ENCODE measurements at regions not wholly inside any gene's neighbourhood (a gene's known extent, or its start where the extent isn't known, plus 50 kb on each side); places are given as distances from the start of the nearest gene placed in this dataset.
"Not testable (repeated sequence)": the region's sequence is repeated elsewhere in the genome, so short reads cannot be mapped to it uniquely, and the experiment has no call there.

- H3K9me3 Mint-ChIP-seq = peaks cover 30% of the 10 kb centered on the region
- intact Hi-C loops (cut with micrococcal nuclease) = no loop called here
- no peak overlapping the region for H3K4me3 Mint-ChIP-seq (ENCODE audit: low read depth)
- DNase-seq (ENCODE audit: low spot score) = no peak
- no peaks in the 10 kb centered on the region for H3K4me1 Mint-ChIP-seq (ENCODE audit: low read depth)
- no peaks in the 10 kb centered on the region for H3K36me3 Mint-ChIP-seq (ENCODE audit: low read depth)
- no peaks in the 10 kb centered on the region for H3K27me3 Mint-ChIP-seq (ENCODE audit: low read depth)
- H3K27ac Mint-ChIP-seq = no peak overlapping the region
These were observed 360.2 kb downstream of the KCNA4 start for GRCh38 chr11:29656597-29656996.

- Mint-ChIP-seq H3K9me3 (peaks cover 22% of the 10 kb centered on the region), H3K4me3 (ENCODE audit: low read depth) (no peak overlapping the region), H3K27me3 (ENCODE audit: low read depth) (no peaks in the 10 kb centered on the region), H3K4me1 (ENCODE audit: low read depth) (no peaks in the 10 kb centered on the region), H3K27ac (no peak overlapping the region), H3K36me3 (ENCODE audit: low read depth) (no peaks in the 10 kb centered on the region)
- DNase-seq (ENCODE audit: low spot score) = no peak
- intact Hi-C loops (cut with micrococcal nuclease) = no loop called here
These were observed 371.5 kb downstream of the KCNA4 start for GRCh38 chr11:29645373-29645772.

GRCh38 chr11:29641201-29641600 is 375.6 kb downstream of the KCNA4 start:
- no peak for DNase-seq (ENCODE audit: low spot score)
- Mint-ChIP-seq H3K27me3 (ENCODE audit: low read depth) (no peaks in the 10 kb centered on the region), H3K4me3 (ENCODE audit: low read depth) (no peak overlapping the region), H3K27ac (no peak overlapping the region), H3K9me3 (peaks cover 24% of the 10 kb centered on the region), H3K4me1 (ENCODE audit: low read depth) (no peaks in the 10 kb centered on the region), H3K36me3 (ENCODE audit: low read depth) (no peaks in the 10 kb centered on the region)
- intact Hi-C loops (cut with micrococcal nuclease) = no loop called here

DNA sequence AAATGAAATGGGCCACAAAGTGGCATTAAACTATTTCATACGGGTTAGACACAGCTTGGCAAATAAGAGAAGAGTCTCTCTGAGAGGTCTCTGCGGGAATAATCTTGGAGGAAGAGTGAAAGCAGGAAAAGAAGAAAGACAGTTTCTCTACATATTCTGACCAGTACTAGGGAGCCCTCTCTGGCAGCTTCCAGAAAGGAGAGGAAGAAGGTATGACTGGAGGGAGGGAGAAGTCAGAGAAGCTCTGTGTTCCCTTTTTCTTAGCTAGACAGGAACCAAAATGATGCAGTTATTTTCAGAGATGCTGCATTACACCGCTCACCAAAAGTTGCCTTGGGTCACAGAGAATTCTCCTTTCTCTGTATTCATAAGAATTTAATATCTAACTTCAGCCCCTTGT is 382.1 kb downstream of the KCNA4 start:
- H3K4me3 Mint-ChIP-seq (ENCODE audit: low read depth) = no peak overlapping the region
- H3K27ac Mint-ChIP-seq = no peak overlapping the region
- peaks cover 39% of the 10 kb centered on the region for H3K9me3 Mint-ChIP-seq
- no peaks in the 10 kb centered on the region for H3K27me3 Mint-ChIP-seq (ENCODE audit: low read depth)
- no peak for DNase-seq (ENCODE audit: low spot score)
- no peaks in the 10 kb centered on the region for H3K36me3 Mint-ChIP-seq (ENCODE audit: low read depth)
- intact Hi-C loops (cut with micrococcal nuclease) = no loop called here
- no peaks in the 10 kb centered on the region for H3K4me1 Mint-ChIP-seq (ENCODE audit: low read depth)

DNA sequence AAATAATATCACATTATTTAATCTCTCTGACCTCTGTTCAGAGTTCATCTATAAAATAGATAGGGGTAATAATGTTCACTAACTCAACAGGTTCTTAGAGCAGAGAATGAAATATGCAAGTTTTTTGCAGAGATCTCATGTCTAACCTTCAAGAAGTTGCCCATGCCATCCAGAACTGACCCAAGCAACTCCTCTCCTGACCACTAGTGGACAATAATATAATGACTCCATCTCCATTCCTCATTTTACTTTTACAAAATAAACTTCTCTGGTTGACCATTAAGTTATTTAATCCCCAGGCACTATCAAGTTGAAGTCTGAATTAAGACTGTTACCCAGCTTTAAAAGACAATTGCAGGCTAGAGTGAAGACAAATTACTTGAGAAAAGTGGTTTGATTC is 382.6 kb downstream of the KCNA4 start:
- Mint-ChIP-seq H3K27me3 (ENCODE audit: low read depth) (no peaks in the 10 kb centered on the region), H3K4me1 (ENCODE audit: low read depth) (no peaks in the 10 kb centered on the region)

DNA sequence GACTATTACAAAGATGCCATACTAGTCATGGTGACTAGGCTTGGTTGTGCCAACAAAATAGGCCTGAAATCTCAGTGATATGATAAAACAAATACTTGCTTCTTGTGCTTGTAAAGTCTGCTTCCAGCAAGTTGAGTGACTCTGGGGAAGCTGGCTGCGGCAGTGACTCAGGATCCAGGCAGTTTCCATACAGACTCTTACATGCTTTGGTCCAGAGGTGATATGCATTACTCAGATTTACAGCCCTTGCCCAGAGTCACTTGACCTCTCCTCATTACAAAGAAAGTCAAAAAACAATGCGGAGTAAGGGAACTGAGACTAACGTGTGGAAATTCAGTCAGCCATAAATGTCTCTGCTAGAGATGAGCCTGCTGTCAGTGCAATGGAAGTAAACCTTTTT is 387.5 kb downstream of the KCNA4 start:
- intact Hi-C loops (cut with micrococcal nuclease) = no loop called here
- H3K27ac Mint-ChIP-seq = no peak overlapping the region
- no peak for DNase-seq (ENCODE audit: low spot score)
- no peaks in the 10 kb centered on the region for H3K27me3 Mint-ChIP-seq (ENCODE audit: low read depth)
- no peaks in the 10 kb centered on the region for H3K4me1 Mint-ChIP-seq (ENCODE audit: low read depth)
- peaks cover 41% of the 10 kb centered on the region for H3K9me3 Mint-ChIP-seq
- H3K36me3 Mint-ChIP-seq (ENCODE audit: low read depth) = no peaks in the 10 kb centered on the region
- no peak overlapping the region for H3K4me3 Mint-ChIP-seq (ENCODE audit: low read depth)

More for the DNA sequence above, 382.6 kb downstream of the KCNA4 start:
- Mint-ChIP-seq H3K4me3 (ENCODE audit: low read depth) (no peak overlapping the region), H3K36me3 (ENCODE audit: low read depth) (no peaks in the 10 kb centered on the region), H3K9me3 (peaks cover 42% of the 10 kb centered on the region), H3K27ac (no peak overlapping the region)
- intact Hi-C loops (cut with micrococcal nuclease) = no loop called here
- no peak for DNase-seq (ENCODE audit: low spot score)

- Mint-ChIP-seq H3K27ac (no peak overlapping the region), H3K4me1 (ENCODE audit: low read depth) (no peaks in the 10 kb centered on the region), H3K9me3 (peaks cover 41% of the 10 kb centered on the region), H3K36me3 (ENCODE audit: low read depth) (no peaks in the 10 kb centered on the region), H3K4me3 (ENCODE audit: low read depth) (no peak overlapping the region), H3K27me3 (ENCODE audit: low read depth) (no peaks in the 10 kb centered on the region)
- no peak for DNase-seq (ENCODE audit: low spot score)
- intact Hi-C loops (cut with micrococcal nuclease) = no loop called here
These were observed 388.2 kb downstream of the KCNA4 start for GRCh38 chr11:29628609-29629008.

- no peak for DNase-seq (ENCODE audit: low spot score)
- Mint-ChIP-seq H3K4me1 (ENCODE audit: low read depth) (no peaks in the 10 kb centered on the region), H3K27ac (no peak overlapping the region), H3K9me3 (peaks cover 41% of the 10 kb centered on the region), H3K36me3 (ENCODE audit: low read depth) (no peaks in the 10 kb centered on the region), H3K27me3 (ENCODE audit: low read depth) (no peaks in the 10 kb centered on the region), H3K4me3 (ENCODE audit: low read depth) (no peak overlapping the region)
- intact Hi-C loops (cut with micrococcal nuclease) = no loop called here
These were observed 389.3 kb downstream of the KCNA4 start for GRCh38 chr11:29627541-29627940.

- H3K9me3 Mint-ChIP-seq = peaks cover 19% of the 10 kb centered on the region
- no peaks in the 10 kb centered on the region for H3K27me3 Mint-ChIP-seq (ENCODE audit: low read depth)
- intact Hi-C loops (cut with micrococcal nuclease) = no loop called here
These were observed 393.6 kb downstream of the KCNA4 start for GRCh38 chr11:29623144-29623722.

GRCh38 chr11:29616611-29617010 is 400.2 kb downstream of the KCNA4 start:
- no peak overlapping the region for H3K4me3 Mint-ChIP-seq (ENCODE audit: low read depth)
- H3K36me3 Mint-ChIP-seq (ENCODE audit: low read depth) = no peaks in the 10 kb centered on the region
- peaks cover 15% of the 10 kb centered on the region for H3K9me3 Mint-ChIP-seq
- DNase-seq (ENCODE audit: low spot score) = no peak
- no peaks in the 10 kb centered on the region for H3K27me3 Mint-ChIP-seq (ENCODE audit: low read depth)
- no peaks in the 10 kb centered on the region for H3K4me1 Mint-ChIP-seq (ENCODE audit: low read depth)
- intact Hi-C loops (cut with micrococcal nuclease) = no loop called here
- H3K27ac Mint-ChIP-seq = no peak overlapping the region

More at GRCh38 chr11:29623144-29623722, 393.6 kb downstream of the KCNA4 start:
- Mint-ChIP-seq H3K4me3 (ENCODE audit: low read depth) (no peak overlapping the region), H3K27ac (no peak overlapping the region), H3K36me3 (ENCODE audit: low read depth) (no peaks in the 10 kb centered on the region), H3K4me1 (ENCODE audit: low read depth) (no peaks in the 10 kb centered on the region)
- DNase-seq (ENCODE audit: low spot score) = no peak

- Mint-ChIP-seq H3K36me3 (ENCODE audit: low read depth) (no peaks in the 10 kb centered on the region), H3K4me1 (ENCODE audit: low read depth) (no peaks in the 10 kb centered on the region), H3K4me3 (ENCODE audit: low read depth) (no peak overlapping the region), H3K27me3 (ENCODE audit: low read depth) (no peaks in the 10 kb centered on the region), H3K9me3 (peaks cover 20% of the 10 kb centered on the region), H3K27ac (no peak overlapping the region)
- intact Hi-C loops (cut with micrococcal nuclease) = no loop called here
- DNase-seq (ENCODE audit: low spot score) = no peak
These were observed 404.4 kb downstream of the KCNA4 start for GRCh38 chr11:29612423-29612822.

DNA sequence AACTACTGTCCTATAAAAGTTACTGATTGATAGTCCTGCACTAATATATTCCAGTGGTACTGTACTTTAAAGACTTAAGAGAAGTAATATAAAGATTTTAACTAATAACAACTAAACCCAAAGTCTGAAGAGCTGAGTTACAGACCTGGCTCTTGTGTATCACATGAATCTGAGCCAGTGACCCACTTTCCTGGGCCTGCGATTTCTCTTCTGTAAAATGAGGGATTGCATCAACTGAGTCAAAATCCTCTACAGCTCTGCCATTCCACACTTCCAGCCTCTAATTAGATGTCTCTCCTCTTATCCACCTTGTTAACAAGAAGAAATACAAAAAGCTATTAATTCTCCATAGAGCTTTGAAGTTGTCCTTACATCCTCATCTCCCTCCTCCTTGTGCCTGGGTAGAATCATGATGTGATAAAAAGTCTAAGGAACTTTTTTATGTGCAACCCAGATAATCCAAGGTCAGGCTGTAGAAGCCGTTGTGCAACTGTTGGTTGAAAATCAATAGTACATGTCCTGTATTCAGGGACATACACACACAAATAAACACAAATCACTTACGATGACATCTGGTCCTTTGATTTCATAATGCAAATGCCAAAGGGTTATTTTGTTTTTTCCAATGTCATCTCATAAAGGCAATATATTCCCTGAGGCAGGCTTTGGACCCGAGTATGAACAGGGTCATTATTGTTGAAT is 410.3 kb downstream of the KCNA4 start:
- Mint-ChIP-seq H3K27ac (no peak overlapping the region), H3K4me1 (ENCODE audit: low read depth) (no peaks in the 10 kb centered on the region), H3K36me3 (ENCODE audit: low read depth) (no peaks in the 10 kb centered on the region), H3K4me3 (ENCODE audit: low read depth) (no peak overlapping the region), H3K27me3 (ENCODE audit: low read depth) (no peaks in the 10 kb centered on the region), H3K9me3 (peaks cover 23% of the 10 kb centered on the region)
- no peak for DNase-seq (ENCODE audit: low spot score)
- intact Hi-C loops (cut with micrococcal nuclease) = no loop called here

DNA sequence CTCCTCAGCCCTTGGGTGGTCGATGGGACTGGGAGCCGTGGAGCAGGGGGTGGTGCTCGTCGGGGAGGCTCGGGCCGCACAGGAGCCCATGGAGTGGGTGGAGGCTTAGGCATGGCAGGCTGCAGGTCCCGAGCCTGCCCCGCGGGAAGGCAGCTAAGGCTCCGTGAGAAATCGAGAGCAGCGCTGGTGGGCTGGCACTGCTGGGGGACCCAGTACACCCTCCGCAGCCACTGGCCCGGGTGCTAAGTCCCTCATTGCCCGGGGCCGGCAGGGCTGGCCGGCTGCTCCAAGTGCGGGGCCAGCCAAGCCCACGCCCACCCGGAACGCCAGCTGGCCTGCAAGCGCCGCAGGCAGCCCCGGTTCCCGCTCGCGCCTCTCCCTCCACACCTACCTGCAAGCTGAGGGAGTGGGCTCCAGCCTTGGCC is 416.7 kb downstream of the KCNA4 start:
- intact Hi-C loops (cut with micrococcal nuclease); H3K4me3 Mint-ChIP-seq (ENCODE audit: low read depth); H3K27me3 Mint-ChIP-seq (ENCODE audit: low read depth); H3K36me3 Mint-ChIP-seq (ENCODE audit: low read depth); DNase-seq (ENCODE audit: low spot score); H3K27ac Mint-ChIP-seq; H3K4me1 Mint-ChIP-seq (ENCODE audit: low read depth): not testable (repeated sequence)
- H3K9me3 Mint-ChIP-seq = peaks cover 23% of the 10 kb centered on the region

Data from activated T-helper 2 cell treated with anti-CD3 and anti-CD28 coated beads, Interferon-gamma antibody, Interleukin-2, Interleukin-4, amounts not matched to agents 10 μg/mL and 5 μg/mL and 100 μg/mL, durations not matched to agents 14 hours and 24 hours and 36 hours (primary cell).